ENCODE measurements at regions not wholly inside any gene's neighbourhood (a gene's known extent, or its start where the extent isn't known, plus 50 kb on each side); places are given as distances from the start of the nearest gene placed in this dataset.
A peak's percentile ranks its signal among the peaks of the same experiment; 100 is the strongest.

- Histone ChIP-seq H3K4me2 (ENCODE audit: extremely low read depth, insufficient read depth, low read length) (no peak overlapping the region), H3K4me1 (ENCODE audit: control insufficient read depth, extremely low read depth, insufficient read depth, low read length) (no peaks in the 10 kb centered on the region), H4K20me1 (ENCODE audit: control insufficient read depth, extremely low read depth, insufficient read depth, low read length) (no peaks in the 10 kb centered on the region), H3K9ac (ENCODE audit: insufficient read depth, low read length) (no peak overlapping the region), H3K79me2 (ENCODE audit: control insufficient read depth, insufficient read depth, low read length) (no peaks in the 10 kb centered on the region), H2AFZ (ENCODE audit: low read length) (no peak overlapping the region), H3K27me3 (ENCODE audit: control insufficient read depth, insufficient read depth, low read length) (no peaks in the 10 kb centered on the region), H3K9me3 (ENCODE audit: control insufficient read depth, insufficient read depth, low read depth, low read length) (no peaks in the 10 kb centered on the region), H3K27ac (ENCODE audit: insufficient read depth, low read length) (no peak overlapping the region), H3K36me3 (ENCODE audit: control insufficient read depth, insufficient read depth, low read length) (no peaks in the 10 kb centered on the region), H3K4me3 (replicated peaks in 1 of 4; ENCODE audit: control extremely low read depth in 1 of 4, insufficient read depth in 1 of 4, low read depth in 3 of 4, low read length in 4 of 4) (no peak overlapping the region)
- no peak for TF ChIP-seq CTCF (conservative IDR thresholded peaks at IDR 0.05 in 1 of 2, IDR thresholded peaks at IDR 0.05 in 1 of 2; ENCODE audit: low read depth in 1 of 2, low read length in 2 of 2)
- TF ChIP-seq EZH2 (IDR thresholded peaks at IDR 0.05; ENCODE audit: low read length, missing control alignments) = no peak
- DNase-seq (ENCODE audit: low read depth in 2 of 2) = no peak
These were observed 297.5 kb upstream of the RASGEF1B start for GRCh38 chr4:81769244-81769643.

GRCh38 chr4:81758574-81759264 is 287.0 kb upstream of the RASGEF1B start:
- H3K79me2 ChIP-seq (ENCODE audit: control insufficient read depth, insufficient read depth, low read length) = no peaks in the 10 kb centered on the region
- H3K9me3 ChIP-seq (ENCODE audit: control insufficient read depth, insufficient read depth, low read depth, low read length) = no peaks in the 10 kb centered on the region
- no peak overlapping the region for H3K9ac ChIP-seq (ENCODE audit: insufficient read depth, low read length)
- H3K27me3 ChIP-seq (ENCODE audit: control insufficient read depth, insufficient read depth, low read length) = no peaks in the 10 kb centered on the region
- no peak overlapping the region for H3K27ac ChIP-seq (ENCODE audit: insufficient read depth, low read length)
- no peaks in the 10 kb centered on the region for H4K20me1 ChIP-seq (ENCODE audit: control insufficient read depth, extremely low read depth, insufficient read depth, low read length)
- H3K4me3 ChIP-seq (replicated peaks in 1 of 4; ENCODE audit: control extremely low read depth in 1 of 4, insufficient read depth in 1 of 4, low read depth in 3 of 4, low read length in 4 of 4) = no peak overlapping the region
- DNase-seq (ENCODE audit: low read depth in 2 of 2) = no peak
- H2AFZ ChIP-seq (ENCODE audit: low read length) = no peak overlapping the region
- TF ChIP-seq EZH2 (IDR thresholded peaks at IDR 0.05; ENCODE audit: low read length, missing control alignments) (no peak), CTCF (conservative IDR thresholded peaks at IDR 0.05 in 1 of 2, IDR thresholded peaks at IDR 0.05 in 1 of 2; ENCODE audit: low read depth in 1 of 2, low read length in 2 of 2) (no peak)
- no peak overlapping the region for H3K4me2 ChIP-seq (ENCODE audit: extremely low read depth, insufficient read depth, low read length)
- no peaks in the 10 kb centered on the region for H3K36me3 ChIP-seq (ENCODE audit: control insufficient read depth, insufficient read depth, low read length)
- no peaks in the 10 kb centered on the region for H3K4me1 ChIP-seq (ENCODE audit: control insufficient read depth, extremely low read depth, insufficient read depth, low read length)

GRCh38 chr4:81757691-81758090 is 286.0 kb upstream of the RASGEF1B start:
- no peak for TF ChIP-seq EZH2 (IDR thresholded peaks at IDR 0.05; ENCODE audit: low read length, missing control alignments)
- TF ChIP-seq CTCF (conservative IDR thresholded peaks at IDR 0.05 in 1 of 2, IDR thresholded peaks at IDR 0.05 in 1 of 2; ENCODE audit: low read depth in 1 of 2, low read length in 2 of 2) = no peak
- Histone ChIP-seq H3K27ac (ENCODE audit: insufficient read depth, low read length) (no peak overlapping the region), H3K9ac (ENCODE audit: insufficient read depth, low read length) (no peak overlapping the region), H3K36me3 (ENCODE audit: control insufficient read depth, insufficient read depth, low read length) (no peaks in the 10 kb centered on the region), H3K27me3 (ENCODE audit: control insufficient read depth, insufficient read depth, low read length) (no peaks in the 10 kb centered on the region), H3K4me1 (ENCODE audit: control insufficient read depth, extremely low read depth, insufficient read depth, low read length) (no peaks in the 10 kb centered on the region), H2AFZ (ENCODE audit: low read length) (no peak overlapping the region), H4K20me1 (ENCODE audit: control insufficient read depth, extremely low read depth, insufficient read depth, low read length) (no peaks in the 10 kb centered on the region), H3K9me3 (ENCODE audit: control insufficient read depth, insufficient read depth, low read depth, low read length) (no peaks in the 10 kb centered on the region), H3K4me3 (replicated peaks in 1 of 4; ENCODE audit: control extremely low read depth in 1 of 4, insufficient read depth in 1 of 4, low read depth in 3 of 4, low read length in 4 of 4) (no peak overlapping the region), H3K79me2 (ENCODE audit: control insufficient read depth, insufficient read depth, low read length) (no peaks in the 10 kb centered on the region), H3K4me2 (ENCODE audit: extremely low read depth, insufficient read depth, low read length) (no peak overlapping the region)
- peak in 1 of 2 donors; percentile 0 for DNase-seq (ENCODE audit: low read depth in 2 of 2)
